NCI-H2227 (cell line): ENCODE measurements at regions not wholly inside any gene's neighbourhood (a gene's known extent, or its start where the extent isn't known, plus 50 kb on each side); places are given as distances from the start of the nearest gene placed in this dataset.
A peak's percentile ranks its signal among the peaks of the same experiment; 100 is the strongest.

Experiments used
- DNase-seq: peaks from one replicate; lab custom pipeline; 2025; ENCODE audit not compliant: unreplicated experiment; lab: John Stamatoyannopoulos, UW

- no peak for DNase-seq
Measured at GRCh38 chr6:14361956-14362587, 244.5 kb downstream of the CD83 start.

GRCh38 chr6:14364370-14364769, 246.8 kb downstream of the CD83 start:
- no peak for DNase-seq

- DNase-seq: no peak
Measured at GRCh38 chr6:14365393-14365792, 247.8 kb downstream of the CD83 start.

- no peak for DNase-seq
Measured at GRCh38 chr6:14366315-14366714, 248.7 kb downstream of the CD83 start.

- no peak for DNase-seq
Measured at GRCh38 chr6:14366872-14367271, 249.3 kb downstream of the CD83 start.

GRCh38 chr6:14367296-14367695, 249.7 kb downstream of the CD83 start:
- DNase-seq: no peak

GRCh38 chr6:14369717-14370116, 252.1 kb downstream of the CD83 start:
- no peak for DNase-seq

- DNase-seq: no peak
Measured at GRCh38 chr6:14371530-14371929, 254.0 kb downstream of the CD83 start.

- no peak for DNase-seq
Measured at GRCh38 chr6:14372734-14373489, 255.3 kb downstream of the CD83 start.

GRCh38 chr6:14373648-14374437, 256.3 kb downstream of the CD83 start:
- DNase-seq: no peak

- DNase-seq: no peak
Measured at GRCh38 chr6:14375930-14376329, 258.4 kb downstream of the CD83 start.

GRCh38 chr6:14379568-14379967, 262.0 kb downstream of the CD83 start:
- no peak for DNase-seq

GRCh38 chr6:14380086-14380820, 262.7 kb downstream of the CD83 start:
- DNase-seq: peak; percentile 33

GRCh38 chr6:14380901-14381828, 263.6 kb downstream of the CD83 start:
- DNase-seq: peak; percentile 37

- DNase-seq: no peak
Measured at GRCh38 chr6:14381829-14382677, 264.5 kb downstream of the CD83 start.

GRCh38 chr6:14382678-14383236, 265.2 kb downstream of the CD83 start:
- DNase-seq: no peak

GRCh38 chr6:14383393-14384174, 266.0 kb downstream of the CD83 start:
- no peak for DNase-seq
